Right lobe of liver (tissue), 4 donors: ENCODE measurements at regions not wholly inside any gene's neighbourhood (a gene's known extent, or its start where the extent isn't known, plus 50 kb on each side); places are given as distances from the start of the nearest gene placed in this dataset.

Experiments used
- CTCF ChIP-seq, 4 donors: fragments of 200-600 bp in 3 of 4; fragments of 450-650 bp in 1 of 4; IDR thresholded peaks; one replicate each; pipeline versions ENCODE4 v1.5.1 to v1.8.0; 2016 to 2022; ENCODE audit warnings: antibody characterized with exemption in 4 of 4, mild to moderate bottlenecking in 2 of 4
- POLR2A ChIP-seq: fragments of 450-650 bp; IDR thresholded peaks from one replicate; pipeline ENCODE4 v1.6.1; 2017; ENCODE audit warnings: antibody characterized with exemption, mild to moderate bottlenecking
- donor health status: DM: no; HTN: no; CAD: no.
- donor health status: DM: no; HTN: no; CAD: no.
- donor health status: DM: no; HTN: yes; CAD: no.

GRCh38 chr11:112670806-112671570 is 290.2 kb upstream of the NCAM1 start:
- no peak for TF ChIP-seq POLR2A
- no peak for TF ChIP-seq CTCF (IDR thresholded peaks at IDR 0.05)
